ENCODE measurements at regions not wholly inside any gene's neighbourhood (a gene's known extent, or its start where the extent isn't known, plus 50 kb on each side); places are given as distances from the start of the nearest gene placed in this dataset.
"Not testable (repeated sequence)": the region's sequence is repeated elsewhere in the genome, so short reads cannot be mapped to it uniquely, and the experiment has no call there.

DNA sequence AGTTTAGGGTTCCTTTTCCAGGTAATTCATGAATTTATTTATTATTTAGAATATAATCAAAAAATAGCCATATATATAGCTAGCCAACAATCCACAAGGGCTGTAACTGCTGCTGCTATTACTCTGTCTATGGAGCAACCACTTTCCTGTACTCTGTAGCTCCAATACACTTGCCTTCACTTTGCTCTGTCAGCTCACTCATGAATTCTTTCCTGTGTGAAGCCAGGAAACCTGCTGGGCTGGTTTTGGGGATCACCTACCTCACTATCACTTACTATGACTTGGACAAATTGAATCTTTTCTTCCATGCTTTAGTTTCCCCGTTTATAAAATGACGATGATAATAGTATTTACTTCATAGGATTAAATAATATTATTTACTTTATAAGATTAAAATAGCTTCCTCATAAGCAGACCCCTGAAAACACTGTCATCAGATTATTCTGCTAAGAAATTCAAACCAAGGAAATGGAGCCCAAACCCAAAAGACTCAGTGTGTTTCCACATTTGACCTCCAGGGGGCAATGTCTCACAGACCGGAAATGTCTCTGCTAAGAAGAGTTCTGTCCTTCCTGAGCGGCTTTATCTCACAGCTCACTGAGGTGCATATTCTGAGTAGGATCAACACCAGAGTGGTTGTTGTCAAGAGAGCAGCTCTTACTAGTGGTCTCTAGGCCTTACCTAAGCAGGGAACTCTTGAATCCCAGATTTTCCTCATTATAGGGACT is 457.1 kb downstream of the DAD1 start:
- no peak for DNase-seq

DNA sequence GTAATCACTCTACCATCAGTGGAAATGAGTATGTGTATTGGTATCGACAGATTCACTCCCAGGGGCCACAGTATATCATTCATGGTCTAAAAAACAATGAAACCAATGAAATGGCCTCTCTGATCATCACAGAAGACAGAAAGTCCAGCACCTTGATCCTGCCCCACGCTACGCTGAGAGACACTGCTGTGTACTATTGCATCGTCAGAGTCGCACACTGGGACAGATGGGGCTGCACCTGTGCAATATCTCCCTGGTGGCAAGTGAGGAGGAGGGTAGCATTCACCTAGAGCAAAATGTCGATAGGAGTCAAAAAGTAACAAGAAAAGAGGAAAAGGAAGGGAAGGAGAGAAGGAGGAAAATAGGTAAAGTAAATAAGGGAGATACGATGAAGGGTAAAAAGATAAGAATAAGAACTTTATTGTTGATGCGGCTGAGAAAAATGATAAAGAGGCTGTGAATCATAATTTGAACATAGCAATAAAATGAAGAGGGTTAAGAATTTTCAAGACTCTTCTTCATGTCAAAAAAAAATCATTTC is 450.5 kb upstream of the OR4E1 start:
- no peak for DNase-seq

DNA sequence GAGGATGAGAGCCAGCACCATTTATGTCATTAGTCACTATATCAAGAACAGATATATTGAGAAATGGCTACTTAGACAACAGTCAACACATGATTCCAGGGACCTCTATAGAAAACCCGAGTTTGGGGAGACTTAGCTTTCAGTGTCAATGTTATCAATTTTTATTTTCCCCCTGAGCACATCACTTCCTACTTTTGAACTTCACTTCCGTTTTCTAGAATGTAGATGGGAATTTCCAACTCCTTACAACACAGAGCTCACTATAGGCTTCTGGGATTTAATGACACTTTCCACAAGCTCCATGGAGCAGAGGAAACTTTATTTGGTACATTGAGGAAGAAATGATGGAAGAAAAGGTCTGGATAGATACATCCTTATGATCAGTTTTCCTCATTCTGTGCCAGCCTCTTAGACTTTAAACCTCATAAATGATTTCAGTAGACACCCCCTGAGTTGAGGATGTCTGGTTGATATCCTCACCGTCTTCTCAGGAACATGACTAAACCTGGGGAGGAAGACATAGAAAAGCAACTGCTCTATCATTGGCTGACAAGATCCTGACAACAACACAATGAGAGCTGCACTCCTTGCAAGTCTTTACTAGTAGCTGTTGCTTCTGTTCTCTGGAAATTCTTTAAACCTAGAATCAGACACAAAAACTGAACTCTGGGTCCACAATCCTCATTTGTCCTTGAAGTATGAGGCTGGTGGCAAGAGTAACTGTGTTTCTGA is 449.4 kb upstream of the OR4E1 start:
- no peak for DNase-seq

DNA sequence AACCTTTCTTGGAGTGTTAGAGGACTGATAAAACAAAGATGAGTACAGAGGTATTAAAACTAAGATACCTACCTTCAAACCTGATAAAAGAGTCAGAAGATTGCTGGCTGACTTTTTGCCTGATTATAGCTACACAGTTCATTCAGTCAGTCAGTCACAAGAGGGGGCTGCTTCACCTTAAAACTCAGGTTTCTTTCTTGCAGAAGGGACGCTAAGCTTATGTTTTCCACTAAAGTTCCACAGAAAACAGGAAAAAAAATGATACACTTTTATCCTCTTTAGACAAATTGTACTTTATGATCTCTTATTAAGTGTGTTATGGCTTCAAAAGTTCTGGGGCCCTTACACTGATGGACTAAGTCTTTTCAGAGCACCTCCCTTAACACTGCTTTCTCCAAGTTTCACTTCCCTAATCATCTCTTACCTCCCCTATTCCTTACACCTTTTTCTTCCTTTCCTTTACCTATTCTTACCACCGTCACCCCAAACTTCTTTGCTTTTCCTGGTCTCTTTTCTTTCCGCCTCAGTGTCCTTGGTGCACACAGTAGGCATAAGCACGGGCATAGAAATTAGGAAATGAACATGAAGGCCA is 448.7 kb upstream of the OR4E1 start:
- no peak for DNase-seq

DNA sequence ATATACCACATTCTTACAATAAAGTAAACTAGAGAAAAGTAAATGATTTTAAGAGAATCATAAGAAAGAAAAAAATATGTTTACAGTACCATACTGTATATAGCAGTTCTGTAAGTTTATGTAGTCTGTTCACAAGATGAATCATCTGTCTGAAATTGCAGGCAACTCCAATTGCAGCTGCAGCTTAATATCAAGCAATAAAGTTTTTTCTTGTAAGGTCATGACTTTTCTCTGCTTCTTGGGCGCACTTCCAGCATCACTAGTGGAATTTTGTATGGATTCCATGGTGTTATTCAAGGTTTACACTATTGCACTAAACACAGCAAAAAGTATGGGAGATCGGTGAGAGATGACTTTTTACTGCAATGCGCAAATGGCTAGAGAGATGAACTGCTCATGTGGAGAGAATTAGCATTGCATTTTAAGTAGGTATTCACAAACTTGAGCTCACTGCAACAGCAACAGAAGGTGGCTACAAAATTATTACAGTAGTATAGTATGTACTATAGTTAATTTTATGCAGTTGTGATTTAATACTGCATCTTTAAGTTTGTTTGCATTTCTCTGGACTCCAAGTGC is 445.4 kb upstream of the OR4E1 start:
- DNase-seq: no peak

DNA sequence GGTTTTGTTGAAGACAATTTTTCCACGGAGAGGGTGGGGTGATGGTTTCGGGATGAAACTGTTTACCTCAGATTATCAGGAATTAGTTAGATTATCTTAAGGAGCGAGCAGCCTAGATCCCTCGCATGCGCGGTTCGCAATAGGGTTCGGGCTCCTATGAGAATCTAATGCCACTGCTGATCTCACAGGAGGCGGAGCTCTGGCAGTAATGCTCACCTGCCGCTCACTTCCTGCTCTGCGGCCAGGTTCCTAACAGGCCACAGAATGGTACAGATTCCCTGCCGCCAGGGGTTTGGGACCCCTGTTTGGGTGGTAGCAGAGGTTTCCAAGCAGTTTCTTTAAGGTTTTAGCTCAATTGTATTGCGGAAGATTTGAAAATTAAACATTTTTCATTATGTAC is 439.8 kb upstream of the OR4E1 start:
- no peak for DNase-seq

DNA sequence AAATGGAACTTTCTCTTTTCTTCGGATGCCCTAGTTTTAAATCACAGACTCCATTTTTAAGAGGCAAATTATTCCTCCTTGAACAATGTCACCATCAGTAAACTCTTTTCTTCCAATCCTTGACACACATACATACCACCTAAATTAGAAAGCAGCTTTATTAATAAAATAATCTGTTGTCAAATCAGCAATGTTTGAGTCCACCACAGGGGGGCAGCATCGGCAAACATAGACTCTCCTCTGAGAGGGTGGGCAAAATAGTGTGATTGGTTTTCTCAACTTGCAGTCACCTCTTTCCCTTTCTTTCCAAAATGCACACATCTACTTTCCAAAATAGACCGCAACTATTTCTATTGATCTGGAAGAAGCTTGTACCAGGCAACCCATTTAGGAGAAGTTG is 438.4 kb upstream of the OR4E1 start:
- no peak for DNase-seq

DNA sequence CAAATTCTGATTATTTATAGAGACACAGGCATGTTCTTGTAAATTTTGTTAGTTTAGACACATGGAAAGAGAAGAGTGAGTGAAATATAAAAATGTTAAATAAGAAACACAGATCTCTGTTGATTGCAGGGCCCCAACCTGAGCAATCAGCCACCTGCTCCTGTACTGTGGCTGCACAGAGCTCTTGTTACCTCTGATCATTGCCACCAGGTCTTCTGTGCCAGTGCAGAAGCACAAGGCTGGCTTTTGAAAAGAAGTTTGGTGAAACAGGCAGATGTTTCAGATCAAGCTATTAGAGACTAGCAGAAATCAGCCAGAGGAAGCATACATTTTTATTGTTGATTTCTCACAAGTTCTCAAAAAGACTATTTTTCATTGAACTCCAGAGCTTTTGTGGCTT is 434.1 kb upstream of the OR4E1 start:
- no peak for DNase-seq

DNA sequence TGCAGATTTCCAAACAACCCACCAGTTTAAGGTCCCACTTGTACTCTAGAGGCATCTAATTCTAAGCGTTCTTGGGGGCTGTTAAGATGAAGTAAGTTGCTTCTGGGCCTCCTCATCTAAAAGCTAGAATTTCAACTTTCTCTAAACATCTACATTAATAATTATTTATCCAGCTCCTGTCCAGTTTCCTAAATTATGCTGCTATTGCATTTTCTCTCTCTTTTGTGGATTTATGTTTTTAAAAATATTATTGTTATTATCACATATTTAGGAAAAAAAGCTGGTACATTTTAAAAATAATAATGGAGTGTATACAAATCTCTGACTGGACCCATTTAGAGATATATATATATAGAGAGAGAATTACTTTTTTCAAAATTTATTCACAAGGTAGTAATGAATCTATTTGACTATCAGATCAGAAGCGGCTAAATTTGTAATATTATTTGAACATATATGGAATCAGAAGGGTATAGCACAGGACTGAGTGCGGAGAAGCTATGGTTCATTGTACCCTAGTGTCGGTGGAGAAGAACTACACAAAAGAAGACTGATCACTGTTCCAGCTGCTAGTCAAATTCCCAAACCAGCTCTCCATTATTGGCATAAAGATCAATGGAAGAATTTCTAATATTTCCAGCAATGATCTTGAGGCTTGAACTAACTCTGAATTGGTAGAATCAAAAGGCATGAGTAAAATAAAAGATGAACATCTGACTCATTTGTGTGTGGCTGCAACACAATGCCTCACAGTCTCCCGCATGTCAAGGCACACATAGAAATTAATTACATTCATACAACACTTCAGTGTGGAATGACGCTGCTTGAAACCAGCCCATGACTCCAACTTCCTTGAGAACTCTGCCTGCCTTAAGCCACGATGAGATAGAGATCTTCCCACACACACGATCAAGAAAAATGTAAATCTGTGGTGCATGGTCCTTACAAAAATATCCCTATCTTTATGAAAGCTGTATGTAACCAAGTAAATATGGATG is 433.4 kb upstream of the OR4E1 start:
- no peak for DNase-seq

DNA sequence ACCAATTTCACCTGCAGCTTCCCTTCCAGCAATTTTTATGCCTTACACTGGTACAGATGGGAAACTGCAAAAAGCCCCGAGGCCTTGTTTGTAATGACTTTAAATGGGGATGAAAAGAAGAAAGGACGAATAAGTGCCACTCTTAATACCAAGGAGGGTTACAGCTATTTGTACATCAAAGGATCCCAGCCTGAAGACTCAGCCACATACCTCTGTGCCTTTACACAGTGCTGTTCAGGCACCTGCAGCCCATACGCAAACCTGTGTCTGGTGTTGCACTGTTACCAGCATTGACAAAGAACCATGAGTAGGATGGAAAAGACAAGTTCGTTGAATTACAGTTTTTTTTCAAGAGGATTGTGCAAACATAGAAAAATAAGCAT is 432.0 kb upstream of the OR4E1 start:
- DNase-seq: no peak

DNA sequence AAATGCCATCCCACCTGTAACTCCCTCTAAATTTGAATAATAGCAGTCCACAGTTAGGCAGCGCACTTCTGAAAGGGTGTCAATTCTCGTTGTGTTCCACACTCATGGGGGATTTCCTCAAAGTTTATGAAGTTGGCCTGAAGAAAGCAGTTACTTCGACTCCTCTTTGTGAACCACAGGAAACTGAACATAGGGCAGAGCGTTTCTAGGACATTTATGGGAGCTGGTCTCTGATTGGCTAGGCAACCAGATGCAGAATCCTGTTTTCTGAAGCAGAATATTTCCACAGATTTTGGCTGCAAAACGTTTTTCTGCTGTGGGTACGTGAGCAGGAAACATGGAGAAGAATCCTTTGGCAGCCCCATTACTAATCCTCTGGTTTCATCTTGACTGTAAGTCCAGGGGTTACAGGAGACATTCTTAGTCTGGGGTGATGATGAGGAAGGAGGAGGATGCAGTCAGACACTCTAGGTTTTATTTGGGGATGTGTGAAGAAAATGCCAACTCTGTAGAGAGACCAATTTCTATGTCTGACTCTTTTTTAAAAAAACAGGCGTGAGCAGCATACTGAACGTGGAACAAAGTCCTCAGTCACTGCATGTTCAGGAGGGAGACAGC is 431.5 kb upstream of the OR4E1 start:
- peak; percentile 23 for DNase-seq

DNA sequence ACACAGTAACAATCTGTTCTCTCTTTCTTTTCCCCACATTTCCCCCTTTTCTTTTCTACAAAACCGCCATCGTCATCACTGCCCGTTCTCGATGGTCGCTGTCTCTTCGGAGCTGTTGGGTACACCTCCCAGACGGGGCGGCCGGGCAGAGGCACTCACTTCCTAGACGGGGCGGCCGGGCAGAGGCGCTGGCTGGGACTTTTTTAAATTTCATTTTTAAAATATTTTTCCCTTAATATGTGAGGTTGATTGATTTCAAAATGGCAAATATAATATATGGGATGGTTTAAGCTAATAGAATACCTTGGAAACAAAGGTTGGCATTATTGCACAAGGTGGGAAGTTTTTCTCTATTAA is 427.1 kb upstream of the OR4E1 start:
- DNase-seq: not testable (repeated sequence)

DNA sequence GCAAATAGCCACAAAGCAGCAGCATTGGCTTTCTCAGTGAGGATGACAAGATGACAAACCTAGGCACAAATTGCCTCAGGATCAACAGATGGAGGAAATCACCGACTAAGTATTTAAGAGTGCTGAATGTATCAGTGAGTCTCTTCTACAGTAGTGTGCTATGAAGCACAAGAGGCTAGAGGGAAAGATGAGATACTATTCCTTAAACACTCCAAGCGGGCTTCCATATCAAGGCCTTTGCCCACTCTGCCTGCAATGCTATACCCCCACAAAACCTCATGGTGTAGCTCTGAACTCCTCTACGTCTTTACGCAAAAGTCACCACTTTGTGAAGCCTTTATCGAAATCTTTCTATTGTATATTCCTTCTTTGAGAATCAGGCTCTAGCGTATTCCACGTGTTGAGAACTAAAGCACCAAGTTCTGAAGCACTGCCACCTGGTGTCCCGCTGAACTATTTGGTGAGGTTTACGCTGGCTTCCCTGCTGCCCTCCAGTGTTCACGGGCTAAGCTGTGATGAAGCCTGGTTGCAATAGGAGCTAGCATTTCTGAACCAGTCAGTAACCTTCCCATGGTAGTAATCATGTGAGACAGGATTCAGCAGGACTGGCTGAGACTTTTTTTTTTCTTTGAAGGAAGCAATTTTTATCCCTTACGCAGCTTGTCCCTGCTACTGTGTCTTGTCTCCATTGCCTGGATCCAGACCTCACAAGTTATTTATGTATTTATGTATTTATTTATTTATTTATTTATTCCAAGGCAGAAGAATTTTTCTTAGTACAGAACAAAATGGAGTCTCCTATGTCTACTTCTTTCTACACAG is 426.5 kb upstream of the OR4E1 start:
- DNase-seq: peak; percentile 37

DNA sequence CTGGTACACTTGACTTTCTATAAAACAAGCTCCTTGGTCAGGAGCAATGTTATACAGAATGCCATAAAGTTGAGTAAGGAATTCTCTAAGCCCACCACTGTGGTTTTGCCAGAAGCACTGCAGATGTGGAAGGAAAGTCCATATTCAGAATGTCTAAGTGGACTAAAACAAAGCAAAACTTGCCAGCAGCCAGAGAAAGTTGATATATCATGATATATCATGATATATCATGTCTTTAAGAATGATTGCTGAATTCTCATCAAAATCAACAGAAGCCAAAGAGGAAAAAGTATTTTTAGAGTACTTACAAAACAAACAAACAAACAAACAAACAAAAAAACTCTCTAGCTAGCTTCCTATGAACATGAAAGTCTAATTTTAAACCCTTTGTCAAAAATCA is 424.8 kb upstream of the OR4E1 start:
- no peak for DNase-seq

DNA sequence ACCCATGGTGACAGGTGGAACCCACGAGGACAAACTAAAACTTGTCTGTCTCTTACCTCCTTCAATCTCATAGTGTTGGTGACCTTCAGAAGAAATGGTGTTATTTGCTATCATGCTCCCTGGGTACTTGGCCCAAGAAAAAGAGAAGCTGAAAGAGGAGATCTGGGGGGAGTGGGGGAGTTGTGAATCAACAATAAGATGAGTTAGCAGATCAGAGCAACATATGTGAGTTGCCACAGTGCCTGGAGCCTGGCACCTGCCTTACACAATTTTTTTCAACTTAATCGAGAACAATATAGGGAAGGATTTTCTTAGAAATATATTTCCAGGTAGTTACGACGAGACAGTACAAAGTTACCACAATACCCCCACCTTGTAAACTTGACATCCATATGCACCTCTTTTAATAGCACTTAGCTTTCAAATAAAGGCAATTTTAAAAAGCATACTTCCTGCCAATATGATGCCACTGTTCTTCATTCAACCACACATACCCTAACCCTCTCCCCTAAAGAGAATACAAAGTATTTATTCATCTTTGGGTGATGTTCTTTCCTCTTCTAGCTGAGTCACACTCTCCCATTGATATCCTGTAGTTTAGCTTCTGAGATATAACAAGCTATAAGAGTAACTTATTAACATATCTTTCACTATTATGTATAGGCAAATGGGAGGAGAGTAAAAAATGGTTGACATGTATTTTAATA is 424.1 kb upstream of the OR4E1 start:
- no peak for DNase-seq

DNA sequence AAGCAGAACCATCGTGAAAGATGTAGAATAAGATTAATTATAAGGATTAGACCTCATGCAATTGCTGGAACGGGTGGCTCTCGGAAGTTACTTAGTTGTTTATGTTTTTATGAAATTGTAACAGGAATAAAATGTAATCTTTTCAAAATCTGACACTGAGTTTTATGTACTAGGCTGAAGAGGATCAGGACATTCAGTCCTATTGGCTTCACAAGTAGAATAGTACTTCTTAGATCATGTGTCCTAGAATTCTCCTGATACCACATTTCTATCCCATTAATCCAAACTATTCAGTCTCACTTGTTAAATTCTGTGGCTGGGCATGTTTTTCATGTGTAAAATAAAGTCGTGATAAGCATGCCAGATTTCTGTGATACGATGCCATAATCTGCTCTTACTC is 423.5 kb upstream of the OR4E1 start:
- no peak for DNase-seq

DNA sequence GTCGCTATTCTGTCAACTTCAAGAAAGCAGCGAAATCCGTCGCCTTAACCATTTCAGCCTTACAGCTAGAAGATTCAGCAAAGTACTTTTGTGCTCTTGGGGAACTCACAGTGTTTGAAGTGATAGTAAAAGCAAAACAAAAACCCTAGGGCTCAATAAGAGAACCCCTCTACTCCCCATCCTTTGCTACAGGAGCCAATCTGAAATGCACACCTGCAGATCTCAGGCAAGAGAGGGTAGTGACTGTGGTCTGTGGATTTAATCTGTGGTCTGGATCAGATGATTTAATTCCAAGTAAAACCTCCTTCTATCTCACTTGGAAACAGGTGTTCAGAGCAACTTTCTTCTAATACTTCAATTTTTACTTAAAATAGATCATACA is 422.9 kb upstream of the OR4E1 start:
- no peak for DNase-seq

DNA sequence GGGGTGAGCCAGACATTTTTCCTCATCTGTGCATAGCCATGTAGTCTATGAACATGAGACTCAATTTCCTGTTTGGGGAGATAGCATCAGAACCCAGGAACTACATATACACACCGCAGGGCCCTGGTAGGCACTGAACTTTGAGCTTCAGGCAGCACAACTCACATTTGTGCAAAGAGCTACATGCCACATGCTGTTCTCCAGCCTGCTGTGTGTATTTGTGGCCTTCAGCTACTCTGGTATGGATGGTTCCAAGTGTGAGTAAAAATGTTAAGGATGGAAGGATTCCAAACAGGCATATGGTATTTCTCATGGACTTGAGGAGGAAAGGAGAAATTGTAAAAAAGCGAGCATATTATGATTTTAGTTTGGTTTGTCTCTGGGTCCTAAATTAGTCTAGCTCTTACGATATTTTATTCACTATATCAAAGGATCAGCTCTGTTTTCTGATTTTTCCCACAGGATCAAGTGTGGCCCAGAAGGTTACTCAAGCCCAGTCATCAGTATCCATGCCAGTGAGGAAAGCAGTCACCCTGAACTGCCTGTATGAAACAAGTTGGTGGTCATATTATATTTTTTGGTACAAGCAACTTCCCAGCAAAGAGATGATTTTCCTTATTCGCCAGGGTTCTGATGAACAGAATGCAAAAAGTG is 422.4 kb upstream of the OR4E1 start:
- DNase-seq: no peak

DNA sequence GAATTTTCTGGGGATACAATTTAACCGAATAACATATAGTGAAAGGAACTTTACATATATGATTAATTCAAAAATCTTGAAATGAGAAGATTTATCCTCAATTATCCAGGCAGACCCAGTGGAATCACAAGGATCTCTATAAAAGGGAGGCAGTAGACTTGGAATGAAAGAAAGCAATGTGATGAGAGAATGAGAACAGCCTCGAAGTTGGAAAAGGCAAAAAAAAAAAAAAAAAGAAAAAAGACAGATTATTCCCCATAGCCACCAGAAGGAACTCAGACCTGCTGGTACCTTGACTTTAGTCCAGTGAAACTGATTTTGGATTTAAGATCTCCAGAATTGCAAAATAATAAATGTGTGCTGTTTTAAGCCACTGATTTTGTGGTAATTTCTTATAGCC is 416.3 kb upstream of the OR4E1 start:
- no peak for DNase-seq

Measured in retina (tissue), 1 donor.